ENCODE measurements at regions not wholly inside any gene's neighbourhood (a gene's known extent, or its start where the extent isn't known, plus 50 kb on each side); places are given as distances from the start of the nearest gene placed in this dataset.
"Not testable (repeated sequence)": the region's sequence is repeated elsewhere in the genome, so short reads cannot be mapped to it uniquely, and the experiment has no call there.

- H3K36me3 ChIP-seq (ENCODE audit: control insufficient read depth, insufficient read depth, low read length) = no peaks in the 10 kb centered on the region
- H3K27me3 ChIP-seq (ENCODE audit: control insufficient read depth, insufficient read depth, low read length) = no peaks in the 10 kb centered on the region
- TF ChIP-seq, protein P1, sequence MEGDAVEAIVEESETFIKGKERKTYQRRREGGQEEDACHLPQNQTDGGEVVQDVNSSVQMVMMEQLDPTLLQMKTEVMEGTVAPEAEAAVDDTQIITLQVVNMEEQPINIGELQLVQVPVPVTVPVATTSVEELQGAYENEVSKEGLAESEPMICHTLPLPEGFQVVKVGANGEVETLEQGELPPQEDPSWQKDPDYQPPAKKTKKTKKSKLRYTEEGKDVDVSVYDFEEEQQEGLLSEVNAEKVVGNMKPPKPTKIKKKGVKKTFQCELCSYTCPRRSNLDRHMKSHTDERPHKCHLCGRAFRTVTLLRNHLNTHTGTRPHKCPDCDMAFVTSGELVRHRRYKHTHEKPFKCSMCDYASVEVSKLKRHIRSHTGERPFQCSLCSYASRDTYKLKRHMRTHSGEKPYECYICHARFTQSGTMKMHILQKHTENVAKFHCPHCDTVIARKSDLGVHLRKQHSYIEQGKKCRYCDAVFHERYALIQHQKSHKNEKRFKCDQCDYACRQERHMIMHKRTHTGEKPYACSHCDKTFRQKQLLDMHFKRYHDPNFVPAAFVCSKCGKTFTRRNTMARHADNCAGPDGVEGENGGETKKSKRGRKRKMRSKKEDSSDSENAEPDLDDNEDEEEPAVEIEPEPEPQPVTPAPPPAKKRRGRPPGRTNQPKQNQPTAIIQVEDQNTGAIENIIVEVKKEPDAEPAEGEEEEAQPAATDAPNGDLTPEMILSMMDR (IDR thresholded peaks at IDR 0.05; ENCODE audit: insufficient read depth, low read length, poor library complexity, severe bottlenecking) = no peak
- no peak for DNase-seq (ENCODE audit: low read depth)
- no peak overlapping the region for H3K4me3 ChIP-seq (ENCODE audit: low read depth, low read length)
Measured at GRCh38 chr4:66123831-66124413, 453.6 kb upstream of the EPHA5 start.

- H3K36me3 ChIP-seq (ENCODE audit: control insufficient read depth, insufficient read depth, low read length) = no peaks in the 10 kb centered on the region
- H3K27me3 ChIP-seq (ENCODE audit: control insufficient read depth, insufficient read depth, low read length) = no peaks in the 10 kb centered on the region
- TF ChIP-seq, protein P1 (IDR thresholded peaks at IDR 0.05; ENCODE audit: insufficient read depth, low read length, poor library complexity, severe bottlenecking) = no peak
- H3K4me3 ChIP-seq (ENCODE audit: low read depth, low read length) = no peak overlapping the region
- no peak for DNase-seq (ENCODE audit: low read depth)
Measured at GRCh38 chr4:66123190-66123589, 452.9 kb upstream of the EPHA5 start.

GRCh38 chr4:66115231-66115630, 444.9 kb upstream of the EPHA5 start:
- not testable (repeated sequence) for H3K36me3 ChIP-seq (ENCODE audit: control insufficient read depth, insufficient read depth, low read length); H3K27me3 ChIP-seq (ENCODE audit: control insufficient read depth, insufficient read depth, low read length); DNase-seq (ENCODE audit: low read depth); H3K4me3 ChIP-seq (ENCODE audit: low read depth, low read length)

GRCh38 chr4:66108898-66109297, 438.6 kb upstream of the EPHA5 start:
- H3K27me3 ChIP-seq (ENCODE audit: control insufficient read depth, insufficient read depth, low read length) = no peaks in the 10 kb centered on the region
- H3K4me3 ChIP-seq (ENCODE audit: low read depth, low read length) = no peak overlapping the region
- H3K36me3 ChIP-seq (ENCODE audit: control insufficient read depth, insufficient read depth, low read length) = no peaks in the 10 kb centered on the region
- TF ChIP-seq, protein P1 (IDR thresholded peaks at IDR 0.05; ENCODE audit: insufficient read depth, low read length, poor library complexity, severe bottlenecking) = no peak
- no peak for DNase-seq (ENCODE audit: low read depth)

GRCh38 chr4:66097218-66097617, 426.9 kb upstream of the EPHA5 start:
- no peaks in the 10 kb centered on the region for H3K27me3 ChIP-seq (ENCODE audit: control insufficient read depth, insufficient read depth, low read length)
- H3K36me3 ChIP-seq (ENCODE audit: control insufficient read depth, insufficient read depth, low read length) = no peaks in the 10 kb centered on the region
- no peak overlapping the region for H3K4me3 ChIP-seq (ENCODE audit: low read depth, low read length)
- TF ChIP-seq, protein P1 (IDR thresholded peaks at IDR 0.05; ENCODE audit: insufficient read depth, low read length, poor library complexity, severe bottlenecking) = no peak
- DNase-seq (ENCODE audit: low read depth) = no peak

DNA sequence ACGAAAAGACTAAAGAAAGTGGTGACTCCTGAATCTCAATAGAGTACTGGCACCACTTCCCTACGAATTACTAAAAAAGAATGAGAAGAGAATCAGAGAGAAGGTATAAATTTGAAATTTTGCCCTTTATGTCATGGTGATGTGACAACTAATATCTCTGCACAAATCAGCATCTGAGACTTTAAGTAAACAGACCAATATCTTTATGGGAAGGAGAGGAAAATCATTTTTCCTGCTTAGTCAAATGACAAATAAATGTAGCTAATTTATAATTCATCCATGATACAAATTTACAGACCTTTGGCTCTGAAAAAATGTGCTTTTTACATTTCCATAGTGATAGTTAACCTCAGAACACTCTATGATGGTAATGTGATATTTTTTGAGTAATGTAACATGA, 424.8 kb upstream of the EPHA5 start:
- TF ChIP-seq, protein P1 (IDR thresholded peaks at IDR 0.05; ENCODE audit: insufficient read depth, low read length, poor library complexity, severe bottlenecking) = no peak
- H3K27me3 ChIP-seq (ENCODE audit: control insufficient read depth, insufficient read depth, low read length) = no peaks in the 10 kb centered on the region
- H3K36me3 ChIP-seq (ENCODE audit: control insufficient read depth, insufficient read depth, low read length) = no peaks in the 10 kb centered on the region
- no peak for DNase-seq (ENCODE audit: low read depth)
- H3K4me3 ChIP-seq (ENCODE audit: low read depth, low read length) = no peak overlapping the region
